Upper lobe of left lung (tissue), 4 donors: ENCODE measurements at regions not wholly inside any gene's neighbourhood (a gene's known extent, or its start where the extent isn't known, plus 50 kb on each side); places are given as distances from the start of the nearest gene placed in this dataset.

Experiments used
- CTCF ChIP-seq, 6 experiments: fragments of 450-650 bp in 4 of 6; fragments of 200-600 bp in 2 of 6; sonication (generic) in 2 of 6; IDR thresholded peaks; one replicate each; pipeline ENCODE4 v1.5.1; 2016 to 2019; ENCODE audit warnings: antibody characterized with exemption in 6 of 6
- POLR2A ChIP-seq, 4 donors: fragments of 450-650 bp; IDR thresholded peaks; one replicate each; pipeline ENCODE4 v1.5.1; 2016 to 2017; ENCODE audit warnings: antibody characterized with exemption in 4 of 4, mild to moderate bottlenecking in 2 of 4
- POLR2AphosphoS5 ChIP-seq, 2 donors: sonication (generic); formaldehyde crosslinking; IDR thresholded peaks; one replicate each; pipeline ENCODE4 v1.5.1; 2017; ENCODE audit warnings: antibody characterized with exemption in 2 of 2

GRCh38 chr15:25971053-25971452 lies 107.9 kb upstream of the ATP10A start:
- TF ChIP-seq CTCF (IDR thresholded peaks at IDR 0.05): no peak
- TF ChIP-seq POLR2AphosphoS5 (IDR thresholded peaks at IDR 0.05): no peak
- TF ChIP-seq POLR2A (IDR thresholded peaks at IDR 0.05): no peak
